Posterior cingulate gyrus (tissue), 11 donors: ENCODE measurements at regions not wholly inside any gene's neighbourhood (a gene's known extent, or its start where the extent isn't known, plus 50 kb on each side); places are given as distances from the start of the nearest gene placed in this dataset.

Experiments
- DNase-seq, 10 donors: peaks; one replicate each; pipeline versions ENCODE4 v3.0.0 to v3.0.0-alpha.2; 2020 to 2021; ENCODE audit warnings: mixed read lengths in 3 of 10
- intact Hi-C: fragments of 100-400 bp; cut with DNase I; formaldehyde crosslinking; loops from one replicate; pipeline ENCODE4 v1.15.1; 2023

DNA sequence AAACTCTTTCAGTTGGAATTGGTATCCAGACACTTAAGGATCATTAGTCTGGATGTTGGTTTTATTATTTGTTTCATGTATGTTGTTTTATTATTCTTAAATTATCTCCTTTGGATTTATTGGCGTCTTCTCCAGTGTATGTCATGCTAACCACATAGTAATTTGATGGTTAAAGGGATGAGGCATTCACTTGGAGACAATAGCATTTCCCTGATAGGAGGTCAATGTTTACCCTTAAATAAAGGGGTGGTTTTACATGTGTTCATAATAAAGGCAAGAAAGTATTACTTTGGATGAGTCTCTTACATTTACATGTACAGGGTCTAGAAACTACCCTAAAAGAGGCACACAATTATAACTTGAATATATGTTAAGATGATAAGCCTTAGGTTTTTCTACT, 51.2 kb upstream of the RNF144B start:
- intact Hi-C loops: no loop called here
- no peak for DNase-seq

DNA sequence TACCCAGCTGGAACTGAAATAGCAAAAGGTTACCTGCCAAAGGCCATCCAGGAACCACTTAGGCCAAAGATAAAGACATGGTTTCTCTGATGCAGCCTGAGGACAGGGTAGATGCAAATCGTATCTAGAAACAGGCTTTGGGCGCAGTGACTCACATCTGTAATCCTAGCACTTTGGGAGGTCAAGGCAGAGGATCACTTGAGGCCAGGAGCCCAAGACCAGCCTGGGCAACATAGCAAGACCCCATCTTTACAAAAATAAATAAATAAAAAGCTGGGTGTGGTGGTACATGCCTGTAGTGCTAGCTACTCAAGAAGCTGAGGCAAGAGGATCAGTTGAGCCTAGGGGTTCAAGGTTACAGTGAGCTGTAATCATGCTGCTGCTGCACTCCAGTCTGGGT, 52.9 kb upstream of the RNF144B start:
- intact Hi-C loops: no loop called here
- no peak for DNase-seq

DNA sequence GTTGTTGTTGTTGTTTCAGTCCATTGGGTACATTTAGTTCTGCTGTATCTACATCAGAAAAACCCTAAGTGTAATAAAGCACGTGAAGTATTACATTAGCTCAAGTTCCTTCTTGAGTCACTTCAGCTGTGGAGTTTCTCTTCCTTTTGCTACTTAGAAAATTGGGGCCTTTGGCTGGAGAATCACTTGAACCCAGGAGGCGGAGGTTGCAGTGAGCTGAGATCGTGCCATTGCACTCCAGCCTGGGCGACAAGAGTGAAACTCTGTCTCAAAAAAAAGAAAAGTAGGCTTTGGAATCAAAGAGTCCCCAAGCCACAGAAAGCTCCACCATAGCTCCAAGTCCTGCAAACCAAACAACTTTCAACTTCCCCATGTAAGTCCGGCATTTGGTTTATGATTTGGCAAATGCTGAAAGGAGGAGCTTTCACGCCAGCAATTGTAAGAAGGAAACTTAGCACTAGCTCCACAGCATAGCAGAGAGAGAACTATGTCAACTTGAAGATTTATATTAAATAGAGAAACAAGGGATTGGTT, 56.5 kb upstream of the RNF144B start:
- no peak for DNase-seq
- intact Hi-C loops: no loop called here

DNA sequence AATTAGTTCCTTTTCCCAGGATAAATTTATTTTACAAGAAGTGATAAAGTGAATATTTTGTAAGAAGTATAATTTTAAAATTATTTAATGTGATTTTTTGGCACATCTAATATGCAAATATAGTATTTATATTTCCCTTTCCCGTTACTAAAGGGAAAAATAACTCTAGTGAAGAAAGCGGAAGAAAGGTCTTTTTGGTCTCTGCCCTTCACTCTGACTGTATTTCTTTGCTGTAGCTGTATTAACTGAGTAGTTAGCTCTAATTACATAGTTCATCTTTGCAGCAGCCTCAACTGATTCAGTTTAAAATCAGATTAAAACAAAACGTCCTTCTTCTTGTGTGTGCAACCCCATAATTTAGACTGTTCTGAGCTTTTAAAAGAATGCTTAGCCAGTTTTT, 57.4 kb upstream of the RNF144B start:
- DNase-seq: no peak
- intact Hi-C loops: no loop called here

DNA sequence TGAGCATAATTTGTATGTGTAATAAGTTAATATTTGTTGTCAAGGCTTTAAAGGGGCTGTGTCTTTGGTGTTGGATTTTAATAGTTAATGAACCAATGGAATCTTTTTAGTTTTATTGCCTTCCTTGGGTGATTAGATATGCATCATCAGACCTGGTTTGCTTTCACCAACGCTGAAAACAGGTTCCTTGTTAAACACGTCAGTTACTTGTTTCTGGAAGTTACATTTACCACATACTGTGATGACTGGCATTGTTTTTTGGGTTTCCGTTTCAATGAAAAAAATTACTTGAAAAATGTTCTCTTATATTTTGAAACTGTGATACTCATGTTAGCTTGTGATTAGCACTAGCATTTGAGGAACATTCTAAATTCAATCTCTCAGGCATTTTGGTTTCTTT, 58.6 kb upstream of the RNF144B start:
- intact Hi-C loops: no loop called here
- no peak for DNase-seq

DNA sequence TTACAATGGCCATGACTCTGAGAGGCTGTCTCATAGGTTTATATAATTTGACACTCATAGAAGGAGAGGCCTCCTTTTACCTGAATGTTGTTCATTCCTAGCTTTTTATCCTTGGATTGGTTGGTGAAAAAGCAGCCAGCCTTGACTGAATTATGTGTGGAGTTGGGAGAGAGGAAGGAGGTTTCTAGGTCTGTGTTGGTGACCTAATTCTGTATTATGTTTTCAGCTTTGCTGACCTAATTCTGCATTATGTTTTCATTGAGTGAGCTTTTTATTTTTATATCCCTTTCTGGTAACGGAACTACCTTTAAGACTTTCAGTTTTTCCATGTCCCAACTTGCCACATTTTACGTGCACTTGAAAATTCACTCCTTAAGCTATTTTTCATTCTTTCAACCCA, 59.1 kb upstream of the RNF144B start:
- no peak for DNase-seq
- intact Hi-C loops: no loop called here

DNA sequence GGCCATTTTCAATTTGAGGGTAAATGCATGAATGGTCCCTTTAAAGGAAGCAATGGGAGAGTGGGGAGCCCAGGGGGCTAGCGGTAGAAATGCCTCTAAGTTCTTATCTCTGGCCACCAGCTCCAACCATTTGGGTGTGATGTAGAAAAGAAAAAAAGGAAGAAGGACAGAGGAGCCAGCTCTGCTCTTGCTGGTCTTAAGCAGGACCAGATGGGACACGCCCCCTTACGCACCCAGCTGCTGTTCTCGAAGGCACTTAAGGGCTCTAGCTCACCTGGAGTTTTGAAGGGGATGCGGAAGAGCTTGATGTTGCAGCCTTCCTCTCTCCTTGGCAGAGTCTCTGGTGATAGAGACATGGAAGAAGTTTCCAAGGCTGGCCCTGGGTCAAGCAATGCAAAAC, 59.5 kb upstream of the RNF144B start:
- intact Hi-C loops: no loop called here
- DNase-seq: peak in 2 of 10 donors; percentile 16 to 17

DNA sequence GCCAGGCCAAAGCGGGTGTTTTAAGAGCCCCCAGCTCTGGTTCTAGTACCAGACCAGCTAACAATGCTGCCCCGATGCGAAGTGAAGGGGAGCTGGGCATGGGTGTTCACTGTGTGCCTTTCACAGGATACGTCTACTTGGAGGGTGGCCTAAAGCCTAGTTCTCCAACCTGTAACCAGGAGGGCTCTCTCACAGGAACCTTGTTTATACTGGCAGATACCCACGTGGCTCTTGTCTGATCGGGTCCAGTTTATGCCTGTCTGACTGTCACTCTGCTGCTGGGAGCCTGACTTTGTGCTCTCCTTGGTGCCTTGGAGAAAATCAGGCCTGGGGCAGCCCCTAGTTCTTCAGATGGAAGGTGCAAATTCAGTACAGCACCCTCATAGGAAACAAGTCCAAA, 60.2 kb upstream of the RNF144B start:
- intact Hi-C loops: no loop called here
- DNase-seq: no peak

DNA sequence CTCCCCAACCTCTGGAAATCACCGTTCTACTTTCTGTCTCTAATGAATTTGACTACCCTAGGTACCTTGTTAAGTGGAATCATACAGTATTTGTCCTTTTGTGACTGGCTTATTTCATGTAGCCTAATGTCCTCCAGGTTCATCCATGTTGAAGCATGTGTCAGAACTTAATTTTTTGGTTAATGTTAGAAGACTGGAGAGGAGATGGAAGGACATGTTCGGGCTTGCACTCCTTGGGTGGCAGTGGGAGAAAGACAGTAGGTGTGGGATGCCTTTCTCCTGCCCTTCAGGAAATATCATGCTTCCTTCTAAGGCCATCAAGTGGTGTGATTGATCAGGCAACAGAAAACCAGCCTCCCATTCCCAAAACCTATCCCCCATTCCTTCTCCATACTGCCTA, 61.1 kb upstream of the RNF144B start:
- DNase-seq: no peak
- intact Hi-C loops: no loop called here

DNA sequence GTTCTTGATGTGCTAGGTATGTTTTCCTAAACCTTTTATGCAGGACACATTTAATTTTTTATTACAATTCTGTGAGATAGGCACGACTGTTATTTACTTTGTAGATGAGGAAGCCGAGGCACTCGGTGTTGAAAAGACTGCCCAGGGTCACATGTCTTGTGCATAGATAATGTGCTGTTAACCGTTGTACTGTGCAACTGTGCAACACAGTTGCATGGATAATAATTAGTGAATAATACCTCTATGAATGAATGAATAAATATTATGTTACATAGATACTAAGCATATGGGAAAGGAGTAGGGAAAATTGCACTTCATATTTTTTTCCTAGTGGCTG, 60.3 kb upstream of the DEK start:
- DNase-seq: no peak
- intact Hi-C loops: loop anchor here (1.0 kb wide), 1 partner anchor 180 kb away; no protein-coding TSS in a partner anchor

DNA sequence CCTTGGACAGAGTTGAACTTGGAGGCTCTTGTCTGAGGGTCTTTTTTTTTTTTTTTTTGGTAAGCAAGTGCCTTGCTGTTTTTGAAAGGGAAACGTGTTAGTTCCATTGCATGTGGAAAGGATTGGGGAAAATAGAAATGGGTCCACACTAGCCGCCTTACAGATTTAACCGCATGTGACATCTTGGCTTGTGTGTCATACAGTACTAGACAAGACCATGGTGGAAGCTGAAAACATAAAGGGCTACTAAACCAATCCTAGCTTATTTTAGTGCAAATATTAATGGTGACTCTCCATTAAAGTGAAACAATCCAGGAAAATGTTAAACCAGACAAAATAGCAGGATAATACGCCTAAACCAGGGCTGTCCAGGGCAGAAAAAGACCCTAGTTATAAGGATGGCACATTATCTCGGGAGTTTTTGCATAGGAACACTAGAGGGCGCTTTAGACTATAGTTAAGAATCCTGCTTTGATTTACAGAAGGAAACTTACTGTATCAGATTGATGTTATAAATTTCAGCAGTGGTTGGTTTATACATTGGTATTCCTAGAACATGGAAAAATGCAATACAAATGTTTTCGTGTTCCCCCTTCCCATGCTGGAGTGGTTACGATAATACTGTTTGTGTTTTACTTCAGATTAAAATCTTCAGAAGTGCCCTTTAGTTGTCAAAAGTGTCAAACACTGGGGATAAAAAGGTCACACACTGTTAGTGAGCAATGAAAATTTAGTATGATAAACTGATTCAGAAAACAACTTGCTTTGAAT, 59.8 kb upstream of the DEK start:
- DNase-seq: no peak
- intact Hi-C loops: loop anchor here (1.0 kb wide), 1 partner anchor 180 kb away; no protein-coding TSS in a partner anchor

DNA sequence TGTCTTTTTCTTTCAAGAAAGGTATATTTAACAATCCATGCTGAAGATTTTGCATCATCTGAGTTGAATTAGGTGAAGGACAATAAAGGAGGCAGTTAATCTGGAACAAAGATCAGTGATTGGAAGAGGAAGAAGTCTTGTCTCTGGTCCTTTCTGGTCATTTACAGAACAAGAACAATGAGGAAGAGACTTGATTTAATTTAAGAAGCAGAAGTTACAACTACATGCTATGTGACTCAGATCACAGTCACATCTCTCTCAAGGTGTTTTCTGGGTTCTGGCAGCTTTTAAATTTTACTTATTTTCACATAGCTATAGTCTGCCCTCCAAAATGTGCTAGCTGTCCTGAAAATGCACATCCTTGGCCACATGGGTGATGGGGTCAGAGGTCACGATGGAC, 53.5 kb upstream of the DEK start:
- intact Hi-C loops: no loop called here
- no peak for DNase-seq

DNA sequence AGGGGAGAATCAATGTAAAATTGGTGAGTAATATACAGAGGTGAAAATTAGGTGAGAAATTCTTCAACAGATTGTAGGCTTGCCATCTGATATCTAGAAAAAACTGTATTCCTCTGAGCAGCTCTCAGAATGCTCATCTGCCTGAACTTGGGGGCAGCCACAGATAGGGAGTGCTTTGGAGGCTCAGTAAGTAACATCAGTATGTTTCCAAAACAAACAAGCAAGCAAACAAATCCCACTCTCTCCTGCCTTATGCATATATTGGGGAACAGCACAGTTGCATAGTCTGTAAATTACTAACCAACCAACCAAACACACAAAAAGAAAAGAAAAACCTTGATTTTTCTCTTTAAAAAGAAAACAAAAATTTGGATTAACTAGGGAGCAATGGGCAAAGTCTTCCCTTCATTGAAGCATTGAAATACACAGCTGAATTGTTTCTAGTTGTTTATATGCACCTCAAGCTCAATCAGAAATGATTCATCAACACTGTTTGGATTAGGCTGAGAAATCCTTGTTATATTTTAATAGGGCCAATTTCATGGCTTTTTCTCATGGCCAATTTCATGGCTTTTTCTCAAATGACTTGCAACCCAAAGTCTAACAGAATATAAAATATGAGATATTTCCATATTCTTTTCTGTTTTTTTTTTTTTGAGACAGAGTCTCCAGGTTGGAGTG, 50.1 kb upstream of the DEK start:
- intact Hi-C loops: no loop called here
- DNase-seq: no peak
